DOHH2 (cell line): ENCODE measurements at regions not wholly inside any gene's neighbourhood (a gene's known extent, or its start where the extent isn't known, plus 50 kb on each side); places are given as distances from the start of the nearest gene placed in this dataset.

Experiments
- H3F3A ChIP-seq: fragments of 200-600 bp; sonication (generic), shearing (Covaris generic); 2 replicates; pipeline ENCODE4 v1.6.0; 2016; ENCODE audit warnings: antibody characterized with exemption, mild to moderate bottlenecking; ENCODE audit not compliant: control insufficient read depth, insufficient read depth
- H3K27ac ChIP-seq: fragments of 200-600 bp; sonication (generic); 2 replicates; pipeline ENCODE4 v1.5.1; 2014; ENCODE audit warnings: low read depth, mild to moderate bottlenecking, low read length, moderate library complexity
- H3K27me3 ChIP-seq: fragments of 200-600 bp; sonication (generic); 2 replicates; pipeline ENCODE4 v1.6.1; 2014; ENCODE audit warnings: mild to moderate bottlenecking, low read length, mixed read lengths; ENCODE audit not compliant: control insufficient read depth
- H3K36me3 ChIP-seq: fragments of 200-600 bp; sonication (generic); 2 replicates; pipeline ENCODE4 v1.6.1; 2014; ENCODE audit warnings: mild to moderate bottlenecking, low read length, moderate library complexity, mixed read lengths; ENCODE audit not compliant: control insufficient read depth
- H3K4me1 ChIP-seq: fragments of 200-600 bp; sonication (generic); 2 replicates; pipeline ENCODE4 v1.6.1; 2014; ENCODE audit warnings: mild to moderate bottlenecking, low read length, mixed read lengths; ENCODE audit not compliant: control insufficient read depth
- H3K4me2 ChIP-seq: fragments of 200-600 bp; sonication (generic); 2 replicates; pipeline ENCODE4 v1.6.0; 2014; ENCODE audit warnings: mild to moderate bottlenecking, low read length, moderate library complexity
- H3K4me3 ChIP-seq: fragments of 200-600 bp; sonication (generic); 2 replicates; pipeline ENCODE4 v1.5.1; 2014; ENCODE audit warnings: mild to moderate bottlenecking, low read length, mixed read lengths
- H3K79me2 ChIP-seq: fragments of 200-600 bp; sonication (generic); 2 replicates; pipeline ENCODE4 v1.6.1; 2014; ENCODE audit warnings: mild to moderate bottlenecking, low read length, mixed read lengths; ENCODE audit not compliant: control insufficient read depth
- H3K9me2 ChIP-seq: fragments of 200-600 bp; sonication (generic); replicated peaks from 2 replicates; pipeline ENCODE4 v1.6.1; 2014; ENCODE audit warnings: mild to moderate bottlenecking, low read length, mixed read lengths; ENCODE audit not compliant: control insufficient read depth
- H3K9me3 ChIP-seq: fragments of 200-600 bp; sonication (generic); 2 replicates; pipeline ENCODE4 v1.6.1; 2014; ENCODE audit warnings: antibody characterized with exemption, low read length, mixed read lengths; ENCODE audit not compliant: control insufficient read depth, insufficient read depth
- H4K20me1 ChIP-seq: fragments of 200-600 bp; sonication (generic); 2 replicates; pipeline ENCODE4 v1.6.0; 2014; ENCODE audit warnings: low read depth, mild to moderate bottlenecking, antibody characterized with exemption, low read length, moderate library complexity; ENCODE audit not compliant: control insufficient read depth, insufficient read depth
- EZH2phosphoT487 ChIP-seq: fragments of 200-600 bp; sonication (generic); IDR thresholded peaks from 2 replicates; pipeline ENCODE4 v1.6.1; 2017; ENCODE audit warnings: borderline replicate concordance, mild to moderate bottlenecking, antibody characterized with exemption, low read length, moderate library complexity, mixed read lengths
- TF ChIP-seq, protein P1 (sequence below): fragments of 200-600 bp; sonication (generic); IDR thresholded peaks from one replicate; pipeline ENCODE4 v1.5.1; 2014; ENCODE audit warnings: antibody characterized with exemption, mild to moderate bottlenecking, low read depth, low read length; ENCODE audit not compliant: poor library complexity, severe bottlenecking

DNA sequence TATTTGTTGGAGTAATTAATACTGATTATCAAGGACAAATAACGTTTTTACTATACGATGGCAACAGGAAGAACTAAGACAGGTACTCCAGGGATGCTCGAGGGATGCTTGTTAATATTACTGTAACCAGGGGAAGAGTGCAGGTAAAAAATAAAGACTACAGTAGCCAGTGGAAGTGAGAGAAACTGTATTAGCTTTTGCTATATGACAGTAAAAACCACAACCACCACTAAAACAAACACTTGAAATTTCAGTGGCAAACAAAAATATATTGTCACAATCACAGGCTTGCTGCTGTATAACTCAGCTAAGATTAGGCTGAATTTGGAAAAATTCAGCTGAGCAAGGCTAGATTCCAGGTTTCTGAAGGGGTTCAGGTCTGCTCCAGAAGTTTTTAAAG, 812.6 kb upstream of the ADGRL4 start:
- no peaks in the 10 kb centered on the region for H3K27me3 ChIP-seq
- no peaks in the 10 kb centered on the region for H3K79me2 ChIP-seq
- no peak overlapping the region for H3K27ac ChIP-seq
- H4K20me1 ChIP-seq, result no peaks in the 10 kb centered on the region
- TF ChIP-seq EZH2phosphoT487, result no peak
- TF ChIP-seq, protein P1, sequence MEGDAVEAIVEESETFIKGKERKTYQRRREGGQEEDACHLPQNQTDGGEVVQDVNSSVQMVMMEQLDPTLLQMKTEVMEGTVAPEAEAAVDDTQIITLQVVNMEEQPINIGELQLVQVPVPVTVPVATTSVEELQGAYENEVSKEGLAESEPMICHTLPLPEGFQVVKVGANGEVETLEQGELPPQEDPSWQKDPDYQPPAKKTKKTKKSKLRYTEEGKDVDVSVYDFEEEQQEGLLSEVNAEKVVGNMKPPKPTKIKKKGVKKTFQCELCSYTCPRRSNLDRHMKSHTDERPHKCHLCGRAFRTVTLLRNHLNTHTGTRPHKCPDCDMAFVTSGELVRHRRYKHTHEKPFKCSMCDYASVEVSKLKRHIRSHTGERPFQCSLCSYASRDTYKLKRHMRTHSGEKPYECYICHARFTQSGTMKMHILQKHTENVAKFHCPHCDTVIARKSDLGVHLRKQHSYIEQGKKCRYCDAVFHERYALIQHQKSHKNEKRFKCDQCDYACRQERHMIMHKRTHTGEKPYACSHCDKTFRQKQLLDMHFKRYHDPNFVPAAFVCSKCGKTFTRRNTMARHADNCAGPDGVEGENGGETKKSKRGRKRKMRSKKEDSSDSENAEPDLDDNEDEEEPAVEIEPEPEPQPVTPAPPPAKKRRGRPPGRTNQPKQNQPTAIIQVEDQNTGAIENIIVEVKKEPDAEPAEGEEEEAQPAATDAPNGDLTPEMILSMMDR, result no peak
- H3K4me1 ChIP-seq, result no peaks in the 10 kb centered on the region
- no peak overlapping the region for H3K4me2 ChIP-seq
- H3K4me3 ChIP-seq, result no peak overlapping the region
- no peaks in the 10 kb centered on the region for H3K36me3 ChIP-seq
- H3K9me2 ChIP-seq, result no peaks in the 10 kb centered on the region
- no peaks in the 10 kb centered on the region for H3K9me3 ChIP-seq
- H3F3A ChIP-seq, result no peaks in the 10 kb centered on the region

GRCh38 chr1:79817031-79817560, 810.6 kb upstream of the ADGRL4 start:
- Histone ChIP-seq H3F3A (no peaks in the 10 kb centered on the region), H3K27ac (no peak overlapping the region)
- no peak for TF ChIP-seq EZH2phosphoT487
- TF ChIP-seq, protein P1, result no peak

GRCh38 chr1:79815115-79815514, 808.6 kb upstream of the ADGRL4 start:
- Histone ChIP-seq H4K20me1 (no peaks in the 10 kb centered on the region), H3K9me3 (no peaks in the 10 kb centered on the region), H3K79me2 (no peaks in the 10 kb centered on the region), H3K9me2 (no peaks in the 10 kb centered on the region), H3K27me3 (no peaks in the 10 kb centered on the region), H3K36me3 (no peaks in the 10 kb centered on the region), H3K4me3 (no peak overlapping the region), H3K4me1 (no peaks in the 10 kb centered on the region), H3K4me2 (no peak overlapping the region), H3F3A (no peaks in the 10 kb centered on the region), H3K27ac (no peak overlapping the region)
- TF ChIP-seq, protein P1, result no peak
- TF ChIP-seq EZH2phosphoT487, result no peak

More at GRCh38 chr1:79817031-79817560, 810.6 kb upstream of the ADGRL4 start:
- no peaks in the 10 kb centered on the region for H3K4me1 ChIP-seq
- no peaks in the 10 kb centered on the region for H3K36me3 ChIP-seq
- no peaks in the 10 kb centered on the region for H3K79me2 ChIP-seq
- no peak overlapping the region for H3K4me3 ChIP-seq
- H3K27me3 ChIP-seq, result no peaks in the 10 kb centered on the region
- no peaks in the 10 kb centered on the region for H3K9me3 ChIP-seq
- H3K9me2 ChIP-seq, result no peaks in the 10 kb centered on the region
- H4K20me1 ChIP-seq, result no peaks in the 10 kb centered on the region
- no peak overlapping the region for H3K4me2 ChIP-seq

GRCh38 chr1:79811173-79811572, 804.6 kb upstream of the ADGRL4 start:
- Histone ChIP-seq H3K27ac (no peak overlapping the region), H4K20me1 (no peaks in the 10 kb centered on the region), H3K4me3 (no peak overlapping the region), H3K79me2 (no peaks in the 10 kb centered on the region), H3K4me1 (no peaks in the 10 kb centered on the region), H3F3A (no peaks in the 10 kb centered on the region), H3K4me2 (no peak overlapping the region), H3K36me3 (no peaks in the 10 kb centered on the region), H3K9me3 (peaks cover 6% of the 10 kb centered on the region; the same call in 1 of the 2 replicates), H3K27me3 (no peaks in the 10 kb centered on the region), H3K9me2 (no peaks in the 10 kb centered on the region)
- no peak for TF ChIP-seq EZH2phosphoT487
- TF ChIP-seq, protein P1, result no peak
